ENCODE measurements at regions not wholly inside any gene's neighbourhood (a gene's known extent, or its start where the extent isn't known, plus 50 kb on each side); places are given as distances from the start of the nearest gene placed in this dataset.

DNA sequence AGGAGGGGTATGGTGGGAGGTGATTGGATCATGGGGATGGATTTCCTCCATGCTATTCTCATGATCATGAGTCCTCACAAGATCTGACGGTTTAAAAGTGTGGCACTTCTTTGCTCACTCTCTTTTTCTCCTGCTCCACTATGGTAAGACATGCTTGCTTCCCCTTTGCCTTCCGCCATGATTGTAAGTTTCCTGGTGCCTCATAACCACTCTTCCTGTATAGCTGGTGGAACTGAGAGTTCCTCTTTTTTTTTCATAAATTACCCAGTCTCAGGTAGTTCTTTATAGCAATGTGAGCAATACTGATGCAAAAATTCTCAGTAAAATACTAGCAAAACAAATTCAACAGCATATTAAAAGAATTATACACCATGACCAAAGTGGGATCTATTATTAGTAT lies 728.5 kb upstream of the SLC8A1 start:
- TF ChIP-seq, protein P1, sequence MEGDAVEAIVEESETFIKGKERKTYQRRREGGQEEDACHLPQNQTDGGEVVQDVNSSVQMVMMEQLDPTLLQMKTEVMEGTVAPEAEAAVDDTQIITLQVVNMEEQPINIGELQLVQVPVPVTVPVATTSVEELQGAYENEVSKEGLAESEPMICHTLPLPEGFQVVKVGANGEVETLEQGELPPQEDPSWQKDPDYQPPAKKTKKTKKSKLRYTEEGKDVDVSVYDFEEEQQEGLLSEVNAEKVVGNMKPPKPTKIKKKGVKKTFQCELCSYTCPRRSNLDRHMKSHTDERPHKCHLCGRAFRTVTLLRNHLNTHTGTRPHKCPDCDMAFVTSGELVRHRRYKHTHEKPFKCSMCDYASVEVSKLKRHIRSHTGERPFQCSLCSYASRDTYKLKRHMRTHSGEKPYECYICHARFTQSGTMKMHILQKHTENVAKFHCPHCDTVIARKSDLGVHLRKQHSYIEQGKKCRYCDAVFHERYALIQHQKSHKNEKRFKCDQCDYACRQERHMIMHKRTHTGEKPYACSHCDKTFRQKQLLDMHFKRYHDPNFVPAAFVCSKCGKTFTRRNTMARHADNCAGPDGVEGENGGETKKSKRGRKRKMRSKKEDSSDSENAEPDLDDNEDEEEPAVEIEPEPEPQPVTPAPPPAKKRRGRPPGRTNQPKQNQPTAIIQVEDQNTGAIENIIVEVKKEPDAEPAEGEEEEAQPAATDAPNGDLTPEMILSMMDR (IDR thresholded peaks at IDR 0.05; ENCODE audit: low read depth, low read length, missing input control), result no peak
- TF ChIP-seq TAF1 (conservative IDR thresholded peaks at IDR 0.05) (no peak), YY1 (IDR thresholded peaks at IDR 0.05) (no peak), JUND (IDR thresholded peaks at IDR 0.05) (no peak), GABPA (IDR thresholded peaks at IDR 0.05 in 1 of 2, conservative IDR thresholded peaks at IDR 0.05 in 1 of 2) (no peak), EGR1 (IDR thresholded peaks at IDR 0.05; ENCODE audit: low read depth in 2 of 2) (no peak), FOXA1 (IDR thresholded peaks at IDR 0.05) (no peak), RXRA (IDR thresholded peaks at IDR 0.05) (no peak)
- TF ChIP-seq, protein P2, sequence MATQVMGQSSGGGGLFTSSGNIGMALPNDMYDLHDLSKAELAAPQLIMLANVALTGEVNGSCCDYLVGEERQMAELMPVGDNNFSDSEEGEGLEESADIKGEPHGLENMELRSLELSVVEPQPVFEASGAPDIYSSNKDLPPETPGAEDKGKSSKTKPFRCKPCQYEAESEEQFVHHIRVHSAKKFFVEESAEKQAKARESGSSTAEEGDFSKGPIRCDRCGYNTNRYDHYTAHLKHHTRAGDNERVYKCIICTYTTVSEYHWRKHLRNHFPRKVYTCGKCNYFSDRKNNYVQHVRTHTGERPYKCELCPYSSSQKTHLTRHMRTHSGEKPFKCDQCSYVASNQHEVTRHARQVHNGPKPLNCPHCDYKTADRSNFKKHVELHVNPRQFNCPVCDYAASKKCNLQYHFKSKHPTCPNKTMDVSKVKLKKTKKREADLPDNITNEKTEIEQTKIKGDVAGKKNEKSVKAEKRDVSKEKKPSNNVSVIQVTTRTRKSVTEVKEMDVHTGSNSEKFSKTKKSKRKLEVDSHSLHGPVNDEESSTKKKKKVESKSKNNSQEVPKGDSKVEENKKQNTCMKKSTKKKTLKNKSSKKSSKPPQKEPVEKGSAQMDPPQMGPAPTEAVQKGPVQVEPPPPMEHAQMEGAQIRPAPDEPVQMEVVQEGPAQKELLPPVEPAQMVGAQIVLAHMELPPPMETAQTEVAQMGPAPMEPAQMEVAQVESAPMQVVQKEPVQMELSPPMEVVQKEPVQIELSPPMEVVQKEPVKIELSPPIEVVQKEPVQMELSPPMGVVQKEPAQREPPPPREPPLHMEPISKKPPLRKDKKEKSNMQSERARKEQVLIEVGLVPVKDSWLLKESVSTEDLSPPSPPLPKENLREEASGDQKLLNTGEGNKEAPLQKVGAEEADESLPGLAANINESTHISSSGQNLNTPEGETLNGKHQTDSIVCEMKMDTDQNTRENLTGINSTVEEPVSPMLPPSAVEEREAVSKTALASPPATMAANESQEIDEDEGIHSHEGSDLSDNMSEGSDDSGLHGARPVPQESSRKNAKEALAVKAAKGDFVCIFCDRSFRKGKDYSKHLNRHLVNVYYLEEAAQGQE (IDR thresholded peaks at IDR 0.05), result no peak
- TF ChIP-seq, protein P3, sequence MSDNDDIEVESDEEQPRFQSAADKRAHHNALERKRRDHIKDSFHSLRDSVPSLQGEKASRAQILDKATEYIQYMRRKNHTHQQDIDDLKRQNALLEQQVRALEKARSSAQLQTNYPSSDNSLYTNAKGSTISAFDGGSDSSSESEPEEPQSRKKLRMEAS (IDR thresholded peaks at IDR 0.05), result no peak
- TF ChIP-seq, protein P4, sequence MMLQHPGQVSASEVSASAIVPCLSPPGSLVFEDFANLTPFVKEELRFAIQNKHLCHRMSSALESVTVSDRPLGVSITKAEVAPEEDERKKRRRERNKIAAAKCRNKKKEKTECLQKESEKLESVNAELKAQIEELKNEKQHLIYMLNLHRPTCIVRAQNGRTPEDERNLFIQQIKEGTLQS (IDR thresholded peaks at IDR 0.05), result no peak
